Retinal pigment epithelial cell (primary cell): ENCODE measurements at regions not wholly inside any gene's neighbourhood (a gene's known extent, or its start where the extent isn't known, plus 50 kb on each side); places are given as distances from the start of the nearest gene placed in this dataset.

Experiments used
- DNase-seq: peaks from one replicate; pipeline ENCODE4 v3.0.0-alpha.2; 2010; ENCODE audit warnings: low read depth
- H3K4me3 ChIP-seq: 2 replicates; pipeline ENCODE4 v1.5.1; 2011; ENCODE audit warnings: mild to moderate bottlenecking, low read length, control low read depth, moderate library complexity
- CTCF ChIP-seq: conservative IDR thresholded peaks from 2 replicates; pipeline ENCODE4 v1.5.1; 2011; ENCODE audit warnings: low read depth, low read length, control low read depth, inconsistent platforms

GRCh38 chr11:127567237-127567932, 566.8 kb upstream of the KIRREL3 start:
- no peak overlapping the region for H3K4me3 ChIP-seq
- no peak for DNase-seq
- TF ChIP-seq CTCF: no peak

GRCh38 chr11:127564810-127565209, 564.2 kb upstream of the KIRREL3 start:
- H3K4me3 ChIP-seq: no peak overlapping the region
- DNase-seq: peak; percentile 23
- TF ChIP-seq CTCF: no peak

- DNase-seq: no peak
- no peak for TF ChIP-seq CTCF
- no peak overlapping the region for H3K4me3 ChIP-seq
These were observed 559.4 kb upstream of the KIRREL3 start for GRCh38 chr11:127559978-127560377.

GRCh38 chr11:127552446-127552845, 551.9 kb upstream of the KIRREL3 start:
- TF ChIP-seq CTCF: no peak
- H3K4me3 ChIP-seq: no peak overlapping the region
- DNase-seq: no peak

- DNase-seq: no peak
- TF ChIP-seq CTCF: no peak
- no peak overlapping the region for H3K4me3 ChIP-seq
These were observed 530.6 kb upstream of the KIRREL3 start for GRCh38 chr11:127531167-127531566.

- no peak overlapping the region for H3K4me3 ChIP-seq
- no peak for TF ChIP-seq CTCF
- DNase-seq: no peak
These were observed 527.7 kb upstream of the KIRREL3 start for GRCh38 chr11:127528297-127528696.

GRCh38 chr11:127524618-127525017, 524.0 kb upstream of the KIRREL3 start:
- H3K4me3 ChIP-seq: no peak overlapping the region
- no peak for TF ChIP-seq CTCF
- no peak for DNase-seq
